ENCODE measurements at regions not wholly inside any gene's neighbourhood (a gene's known extent, or its start where the extent isn't known, plus 50 kb on each side); places are given as distances from the start of the nearest gene placed in this dataset.

DNA sequence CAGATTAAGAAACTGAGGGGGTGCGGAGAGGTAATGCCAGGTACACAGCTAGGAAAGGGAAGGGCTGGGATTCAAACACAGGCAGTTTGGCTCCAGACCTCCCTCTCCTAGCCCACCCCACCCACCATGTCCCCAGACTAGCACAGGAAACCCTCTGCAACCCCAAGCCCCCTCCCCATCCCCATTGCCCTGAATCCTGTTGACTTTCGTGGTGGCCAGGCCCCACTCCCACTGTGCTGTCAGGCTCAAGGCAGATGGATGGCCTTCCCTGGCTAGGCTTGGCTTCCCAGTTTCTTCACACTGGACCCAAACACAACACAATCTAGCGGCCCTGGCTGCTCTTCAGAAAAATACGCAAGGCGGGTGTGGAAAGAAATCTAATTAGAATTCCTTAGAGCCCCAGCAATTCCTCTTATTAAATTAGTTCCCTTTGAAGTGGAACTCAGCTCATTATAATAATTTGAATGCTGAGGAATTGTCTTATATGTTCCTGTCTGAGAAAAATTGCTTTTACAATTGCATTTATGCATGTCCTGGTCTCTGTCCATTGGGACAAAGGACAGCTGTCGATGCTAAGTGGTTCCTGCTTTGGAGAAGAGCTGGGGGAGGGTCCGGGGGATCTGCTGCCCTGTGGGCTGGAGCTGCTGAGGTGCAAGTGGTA is 97.4 kb downstream of the SYF2 start:
- Mint-ChIP-seq H3K4me1 (peaks cover 11% of the 10 kb centered on the region in 2 experiments), H3K27me3 (ENCODE audit: low read depth) (peaks cover 1% of the 10 kb centered on the region), H3K36me3 (ENCODE audit: insufficient read depth in 1 of 3, low read depth in 3 of 3) (no peaks in the 10 kb centered on the region; a peak in 1 of 7 replicates), H3K9me3 (no peaks in the 10 kb centered on the region), H3K27ac (no peak overlapping the region), H3K4me3 (no peak overlapping the region)
- Histone ChIP-seq H3K18ac (ENCODE audit: insufficient read length, low read depth, low read length) (no peak overlapping the region), H3K23me2 (ENCODE audit: insufficient read length, low read depth, low read length, poor library complexity, severe bottlenecking) (no peaks in the 10 kb centered on the region), H3K9me3 (ENCODE audit: control insufficient read depth, low read depth, low read length) (no peaks in the 10 kb centered on the region), H2BK15ac (ENCODE audit: low read depth, low read length) (no peak overlapping the region), H3K27ac (ENCODE audit: insufficient read length, low read depth, low read length) (no peak overlapping the region), H3K4me2 (ENCODE audit: insufficient read depth, insufficient read length, low read length) (no peak overlapping the region), H2AK5ac (ENCODE audit: insufficient read length, low read length) (no peak overlapping the region), H3K4me1 (ENCODE audit: insufficient read depth, low read length) (no peaks in the 10 kb centered on the region), H4K5ac (ENCODE audit: insufficient read length, low read depth, low read length) (no peak overlapping the region), H3K79me1 (ENCODE audit: insufficient read depth, low read depth, low read length, poor library complexity, severe bottlenecking) (no peaks in the 10 kb centered on the region), H4K8ac (replicated peaks; ENCODE audit: insufficient read length, low read depth, low read length) (no peak overlapping the region), H3K79me2 (ENCODE audit: insufficient read depth, low read length) (no peaks in the 10 kb centered on the region), H3T11ph (ENCODE audit: low read length) (no peak overlapping the region), H2BK120ac (ENCODE audit: low read depth, low read length, poor library complexity, severe bottlenecking) (no peak overlapping the region), H3K4ac (ENCODE audit: low read depth, low read length) (no peak overlapping the region), H3K14ac (ENCODE audit: insufficient read depth, low read length) (no peak overlapping the region), H2BK12ac (ENCODE audit: insufficient read length, low read depth, low read length) (no peak overlapping the region), H3K27me3 (ENCODE audit: insufficient read depth, low read length) (no peaks in the 10 kb centered on the region), H2BK20ac (ENCODE audit: low read depth, low read length, poor library complexity, severe bottlenecking) (no peak overlapping the region), H2AFZ (ENCODE audit: low read length) (no peak overlapping the region), H4K20me1 (ENCODE audit: control insufficient read depth, insufficient read depth, insufficient read length) (no peaks in the 10 kb centered on the region), H2BK5ac (ENCODE audit: insufficient read length, low read length) (no peak overlapping the region), H4K91ac (ENCODE audit: insufficient read length, low read depth, low read length) (no peak overlapping the region), H3K9ac (ENCODE audit: extremely low read depth, insufficient read length, low read length) (no peak overlapping the region), H3K23ac (ENCODE audit: insufficient read length, low read depth, low read length) (no peak overlapping the region), H3K56ac (ENCODE audit: insufficient read length, low read depth, low read length) (no peak overlapping the region)
- DNase-seq = no peak
- WGBS (ENCODE audit: extremely low coverage, insufficient read length, low lambda C conversion rate) = no CpG with 5 or more reads among the region's 7 CpGs
- TF ChIP-seq CTCF (conservative IDR thresholded peaks at IDR 0.05) = no peak

Measured in H9 (cell line).